CD1c-positive myeloid dendritic cell (primary cell): ENCODE measurements at regions not wholly inside any gene's neighbourhood (a gene's known extent, or its start where the extent isn't known, plus 50 kb on each side); places are given as distances from the start of the nearest gene placed in this dataset.
"Not testable (repeated sequence)": the region's sequence is repeated elsewhere in the genome, so short reads cannot be mapped to it uniquely, and the experiment has no call there.

ENCODE experiments used
- DNase-seq: peaks from one replicate; pipeline ENCODE4 v3.0.0-alpha.2; 2016; ENCODE audit errors: extremely low spot score

- DNase-seq, result not testable (repeated sequence)
These were observed 65.2 kb upstream of the EEF2KMT start for GRCh38 chr16:5162801-5163200.

GRCh38 chr16:5161888-5162287, 64.3 kb upstream of the EEF2KMT start:
- not testable (repeated sequence) for DNase-seq

GRCh38 chr16:5160010-5160409, 62.4 kb upstream of the EEF2KMT start:
- DNase-seq, result not testable (repeated sequence)

- not testable (repeated sequence) for DNase-seq
These were observed 61.9 kb upstream of the EEF2KMT start for GRCh38 chr16:5159537-5159936.

GRCh38 chr16:5158494-5158893, 60.9 kb upstream of the EEF2KMT start:
- DNase-seq, result no peak

- DNase-seq, result not testable (repeated sequence)
These were observed 58.9 kb upstream of the EEF2KMT start for GRCh38 chr16:5156486-5156885.

GRCh38 chr16:5154006-5154405, 56.4 kb upstream of the EEF2KMT start:
- DNase-seq, result not testable (repeated sequence)

GRCh38 chr16:5151409-5151808, 53.8 kb upstream of the EEF2KMT start:
- not testable (repeated sequence) for DNase-seq
